PC-3 (cell line): ENCODE measurements at regions not wholly inside any gene's neighbourhood (a gene's known extent, or its start where the extent isn't known, plus 50 kb on each side); places are given as distances from the start of the nearest gene placed in this dataset.

ENCODE experiments used
- CTCF ChIP-seq: fragments of 300-600 bp; sonication (generic); conservative IDR thresholded peaks from 2 replicates; pipeline ENCODE4 v1.5.1; 2017; ENCODE audit warnings: antibody characterized with exemption, low read depth, mild to moderate bottlenecking, low read length
- EZH2 ChIP-seq: fragments of 300-600 bp; sonication (generic); IDR thresholded peaks from one replicate; pipeline ENCODE4 v1.6.1; 2017; ENCODE audit warnings: antibody characterized with exemption, mild to moderate bottlenecking, low read length; ENCODE audit not compliant: unreplicated experiment
- EZH2phosphoT487 ChIP-seq: fragments of 300-600 bp; sonication (generic); IDR thresholded peaks from 2 replicates; pipeline ENCODE4 v1.6.1; 2018; ENCODE audit warnings: mild to moderate bottlenecking, antibody characterized with exemption, low read length, borderline replicate concordance

- TF ChIP-seq CTCF (no peak), EZH2 (no peak), EZH2phosphoT487 (no peak)
Measured at GRCh38 chr5:87079219-87079618, 188.5 kb upstream of the RASA1 start.
